H1 (cell line): ENCODE measurements at regions not wholly inside any gene's neighbourhood (a gene's known extent, or its start where the extent isn't known, plus 50 kb on each side); places are given as distances from the start of the nearest gene placed in this dataset.
"Not testable (repeated sequence)": the region's sequence is repeated elsewhere in the genome, so short reads cannot be mapped to it uniquely, and the experiment has no call there.

Experiments
- CTCF ChIA-PET: fragments of 300-600 bp; sonication (Branson Sonifier 250); formaldehyde crosslinking; loops from one replicate; lab custom pipeline; 2021; ENCODE audit not compliant: partially characterized antibody; lab: Charles Lee
- POLR2A ChIA-PET: fragments of 300-600 bp; sonication (Branson Sonifier 250); formaldehyde crosslinking; loops from one replicate; lab custom pipeline; 2021; ENCODE audit warnings: inconsistent platforms; ENCODE audit not compliant: partially characterized antibody; lab: Charles Lee
- DNase-seq, 2 experiments: peaks; one replicate each; pipeline versions ENCODE4 v3.0.0 to v3.0.0-alpha.2; 2010 to 2022; ENCODE audit warnings: low spot score in 2 of 2, low read depth in 1 of 2, mixed read lengths in 1 of 2
- FAIRE-seq: peaks from 2 replicates; lab custom pipeline; 2011; peaks lifted over from hg19 to GRCh38; lab: Jason Lieb, UNC
- H2AFZ ChIP-seq: 2 replicates; pipeline ENCODE4 v1.8.1; 2012; ENCODE audit warnings: low read length, inconsistent platforms
- H2AK5ac ChIP-seq: 2 replicates; pipeline ENCODE4 v1.6.1; 2013; ENCODE audit warnings: low read depth, low read length
- H2BK120ac ChIP-seq: replicated peaks from 2 replicates; pipeline ENCODE3; 2013; ENCODE audit warnings: low read depth, low read length, inconsistent platforms
- H2BK12ac ChIP-seq: 2 replicates; pipeline ENCODE4 v1.6.1; 2013; ENCODE audit warnings: low read depth, low read length
- H2BK15ac ChIP-seq: 2 replicates; pipeline ENCODE4 v1.6.1; 2013; ENCODE audit warnings: low read length
- H2BK20ac ChIP-seq: 2 replicates; pipeline ENCODE4 v1.6.1; 2013; ENCODE audit warnings: low read length
- H2BK5ac ChIP-seq: 2 replicates; pipeline ENCODE4 v1.6.1; 2013; ENCODE audit warnings: low read depth, low read length
- H3K14ac ChIP-seq: 2 replicates; pipeline ENCODE4 v1.6.1; 2013; ENCODE audit warnings: inconsistent platforms; ENCODE audit not compliant: insufficient read length
- H3K18ac ChIP-seq: 2 replicates; pipeline ENCODE4 v1.6.1; 2013; ENCODE audit warnings: low read length; ENCODE audit errors: extremely low read depth
- H3K23ac ChIP-seq: 2 replicates; pipeline ENCODE4 v1.6.1; 2013; ENCODE audit warnings: inconsistent platforms; ENCODE audit not compliant: insufficient read length
- H3K23me2 ChIP-seq: 2 replicates; pipeline ENCODE4 v1.6.1; 2013; ENCODE audit warnings: low read depth, low read length
- H3K27ac ChIP-seq: 2 replicates; pipeline ENCODE4 v1.6.1; 2011; ENCODE audit warnings: low read depth, low read length, inconsistent platforms
- H3K27me3 ChIP-seq, 4 experiments: replicated peaks in 1 of 4; 1 replicate in 1 of 4; 2 replicates in 3 of 4; pipeline versions ENCODE4 v1.6.1 to v1.8.1; 2011 to 2013; ENCODE audit warnings: low read length in 3 of 4, mild to moderate bottlenecking in 3 of 4, inconsistent platforms in 2 of 4, mixed read lengths in 2 of 4, moderate library complexity in 1 of 4; ENCODE audit not compliant: control insufficient read depth in 3 of 4, insufficient read depth in 3 of 4; ENCODE audit errors: extremely low read depth in 1 of 4
- H3K36me3 ChIP-seq, 4 experiments: 2 replicates each; pipeline versions ENCODE4 v1.6.1 to v1.8.1; 2011 to 2013; ENCODE audit warnings: mild to moderate bottlenecking in 4 of 4, low read length in 3 of 4, moderate library complexity in 2 of 4, control low read depth in 1 of 4, inconsistent platforms in 1 of 4; ENCODE audit not compliant: insufficient read depth in 4 of 4, control insufficient read depth in 2 of 4
- H3K4ac ChIP-seq: replicated peaks from 2 replicates; pipeline ENCODE3; 2013; ENCODE audit warnings: low read length, low read depth, mixed read lengths, inconsistent platforms; ENCODE audit not compliant: insufficient read length
- H3K4me1 ChIP-seq, 4 experiments: replicated peaks in 1 of 4; 1 replicate in 1 of 4; 2 replicates in 3 of 4; pipeline versions ENCODE4 v1.6.1 to v1.8.1; 2011 to 2013; ENCODE audit warnings: low read length in 3 of 4, inconsistent platforms in 2 of 4, mixed read lengths in 1 of 4; ENCODE audit not compliant: insufficient read depth in 4 of 4, control insufficient read depth in 3 of 4
- H3K4me2 ChIP-seq, 2 experiments: 2 replicates each; pipeline versions ENCODE4 v1.6.1 to v1.8.1; 2011 to 2013; ENCODE audit warnings: low read depth in 2 of 2, low read length in 2 of 2, control low read depth in 1 of 2, inconsistent platforms in 1 of 2, mild to moderate bottlenecking in 1 of 2; ENCODE audit not compliant: insufficient read depth in 1 of 2
- H3K4me3 ChIP-seq, 4 experiments: fragments of 200-600, 300-600 bp in 1 of 4; sonication (generic), shearing (Covaris generic), sonication (Bioruptor Twin) in 1 of 4; 2 replicates each; pipeline versions ENCODE4 v1.5.1 to v1.8.1; 2011 to 2016; ENCODE audit warnings: low read length in 4 of 4, low read depth in 3 of 4, control low read depth in 2 of 4, inconsistent platforms in 2 of 4, mild to moderate bottlenecking in 2 of 4, mixed read lengths in 1 of 4, moderate library complexity in 1 of 4; ENCODE audit not compliant: insufficient read depth in 2 of 4; ENCODE audit errors: extremely low read depth in 1 of 4
- H3K56ac ChIP-seq: replicated peaks from 2 replicates; pipeline ENCODE3; 2013; ENCODE audit warnings: low read depth, mild to moderate bottlenecking, mixed read lengths, low read length, inconsistent platforms; ENCODE audit not compliant: insufficient read length
- H3K79me1 ChIP-seq: 2 replicates; pipeline ENCODE4 v1.6.1; 2013; ENCODE audit warnings: low read depth, low read length, control low read depth
- H3K79me2 ChIP-seq, 2 experiments: 2 replicates each; pipeline versions ENCODE4 v1.6.1 to v1.8.1; 2012 to 2013; ENCODE audit warnings: low read length in 2 of 2, mild to moderate bottlenecking in 2 of 2, inconsistent platforms in 1 of 2; ENCODE audit not compliant: insufficient read depth in 2 of 2, control insufficient read depth in 1 of 2
- H3K9ac ChIP-seq, 4 experiments: replicated peaks in 1 of 4; 1 replicate in 1 of 4; 2 replicates in 3 of 4; pipeline versions ENCODE4 v1.6.1 to v1.8.1; 2011 to 2013; ENCODE audit warnings: low read depth in 3 of 4, low read length in 3 of 4, control low read depth in 2 of 4, mild to moderate bottlenecking in 2 of 4, moderate library complexity in 2 of 4, inconsistent platforms in 1 of 4; ENCODE audit errors: extremely low read depth in 1 of 4
- H3K9me3 ChIP-seq, 2 experiments: 2 replicates each; pipeline versions ENCODE4 v1.6.1 to v1.8.1; 2012 to 2013; ENCODE audit warnings: mild to moderate bottlenecking in 2 of 2, moderate library complexity in 2 of 2, control low read depth in 1 of 2, inconsistent platforms in 1 of 2, low read depth in 1 of 2, low read length in 1 of 2, mixed read lengths in 1 of 2; ENCODE audit not compliant: insufficient read depth in 2 of 2
- H4K20me1 ChIP-seq, 2 experiments: replicated peaks in 1 of 2; 2 replicates each; pipeline versions ENCODE3 to v1.8.1; 2011 to 2013; ENCODE audit warnings: inconsistent platforms in 2 of 2, low read length in 2 of 2, mild to moderate bottlenecking in 1 of 2; ENCODE audit not compliant: insufficient read depth in 2 of 2, control insufficient read depth in 1 of 2
- H4K5ac ChIP-seq: 2 replicates; pipeline ENCODE4 v1.6.1; 2013; ENCODE audit warnings: low read length, low read depth, mixed read lengths, inconsistent platforms; ENCODE audit not compliant: insufficient read length
- H4K8ac ChIP-seq: 2 replicates; pipeline ENCODE4 v1.8.0; 2013; ENCODE audit warnings: mild to moderate bottlenecking, moderate library complexity, low read length, inconsistent platforms; ENCODE audit not compliant: insufficient read depth; ENCODE audit errors: extremely low read depth
- H4K91ac ChIP-seq: replicated peaks from 2 replicates; pipeline ENCODE3; 2013; ENCODE audit warnings: low read length, mixed read lengths, inconsistent platforms; ENCODE audit not compliant: insufficient read length
- WGBS, 2 experiments: shearing (Covaris generic) in 1 of 2; methylation state at CpG; one replicate each; pipeline versions ENCODE4 v1.1.6 to v1.1.7; 2013 to 2015; ENCODE audit warnings: low lambda C conversion rate in 2 of 2, mixed read lengths in 2 of 2, inconsistent platforms in 1 of 2, low coverage in 1 of 2, missing lambda C conversion rate in 1 of 2; ENCODE audit not compliant: insufficient replicate concordance in 2 of 2, insufficient coverage in 1 of 2, insufficient read length in 1 of 2; ENCODE audit errors: extremely low coverage in 1 of 2, missing lambda C conversion rate in 1 of 2; 5-methylcytosine and 5-hydroxymethylcytosine counted together

GRCh38 chr2:91877658-91878210 is 2993.5 kb upstream of the TEKT4 start:
- H3K4ac ChIP-seq, CTCF ChIA-PET, H4K20me1 ChIP-seq, H2AK5ac ChIP-seq, H3K79me2 ChIP-seq, H3K4me3 ChIP-seq, H2AFZ ChIP-seq, FAIRE-seq, H3K18ac ChIP-seq, DNase-seq, H3K14ac ChIP-seq, H3K27ac ChIP-seq, H3K4me1 ChIP-seq, H4K8ac ChIP-seq, H3K23me2 ChIP-seq, H4K5ac ChIP-seq, H2BK120ac ChIP-seq, POLR2A ChIA-PET, H3K56ac ChIP-seq, H3K27me3 ChIP-seq, H2BK15ac ChIP-seq, H2BK5ac ChIP-seq, H3K9ac ChIP-seq, H3K36me3 ChIP-seq, H2BK12ac ChIP-seq, H2BK20ac ChIP-seq, H3K79me1 ChIP-seq, H4K91ac ChIP-seq, H3K23ac ChIP-seq, H3K4me2 ChIP-seq: not testable (repeated sequence)
- WGBS, 2 experiments = 87% methylated on average over 27 of the region's 29 CpGs; no CpG with 5 or more reads in 1 of the 2 experiments
- H3K9me3 ChIP-seq = peaks cover 4 to 19% of the 10 kb centered on the region in 2 experiments; a peak in 3 of 4 replicates

DNA sequence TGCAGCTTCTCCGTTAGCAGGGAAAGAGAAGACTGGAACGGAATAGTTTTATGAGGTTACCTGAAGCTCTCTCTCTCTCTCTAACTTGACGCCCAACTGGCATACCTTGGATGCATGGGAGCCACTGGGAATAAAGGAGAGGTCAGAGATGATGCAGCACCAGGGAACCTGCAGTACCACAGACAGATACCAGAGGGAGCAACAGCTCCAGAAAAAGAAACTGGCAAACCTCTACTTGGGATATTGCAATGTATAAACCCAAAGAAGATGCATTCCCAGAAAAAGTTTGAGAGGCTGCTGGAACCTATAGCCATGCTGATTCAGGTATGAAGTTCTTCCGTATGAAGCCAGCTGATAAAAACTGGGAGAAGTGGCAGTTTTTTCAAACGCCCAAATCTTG is 2976.1 kb upstream of the TEKT4 start:
- H2BK5ac ChIP-seq, H3K4me1 ChIP-seq, H3K14ac ChIP-seq, FAIRE-seq, H4K5ac ChIP-seq, H3K27me3 ChIP-seq, H3K4me3 ChIP-seq, H2BK15ac ChIP-seq, CTCF ChIA-PET, H3K4ac ChIP-seq, H3K79me2 ChIP-seq, H2AFZ ChIP-seq, H4K91ac ChIP-seq, H4K8ac ChIP-seq, H3K4me2 ChIP-seq, POLR2A ChIA-PET, H3K23me2 ChIP-seq, H3K27ac ChIP-seq, H2BK12ac ChIP-seq, H3K18ac ChIP-seq, H3K36me3 ChIP-seq, H3K79me1 ChIP-seq, H4K20me1 ChIP-seq, H3K23ac ChIP-seq, H2BK20ac ChIP-seq, H3K56ac ChIP-seq, H2AK5ac ChIP-seq, DNase-seq, H3K9ac ChIP-seq, H2BK120ac ChIP-seq: not testable (repeated sequence)
- WGBS, 2 experiments = 62% methylated on average over 4 of the region's 5 CpGs; no CpG with 5 or more reads in 1 of the 2 experiments
- peaks cover 3 to 16% of the 10 kb centered on the region in 2 experiments; a peak in 2 of 4 replicates for H3K9me3 ChIP-seq
